ENCODE measurements at regions not wholly inside any gene's neighbourhood (a gene's known extent, or its start where the extent isn't known, plus 50 kb on each side); places are given as distances from the start of the nearest gene placed in this dataset.

- ChIA-PET CTCF (interaction anchor here (0.9 kb wide), 1 partner anchor 1021 kb away, joined by 3 read pairs; no protein-coding TSS in a partner anchor), POLR2A (no interaction called here)
- H3K36me3 Mint-ChIP-seq (ENCODE audit: insufficient read depth, unreplicated experiment): no peaks in the 10 kb centered on the region
- H3K27ac Mint-ChIP-seq (ENCODE audit: unreplicated experiment): no peak overlapping the region
- H3K4me3 ChIP-seq (ENCODE audit: low read depth, low read length): no peak overlapping the region
- H3K4me1 ChIP-seq: no peaks in the 10 kb centered on the region
- DNase-seq: no peak
- no TSS peak for BruUV-seq (replicated peaks)
- no peak overlapping the region for H3K4me3 Mint-ChIP-seq (ENCODE audit: unreplicated experiment)
- no peaks in the 10 kb centered on the region for H3K27me3 ChIP-seq (replicated peaks; ENCODE audit: control insufficient read depth, insufficient read depth, low read length)
- no peaks in the 10 kb centered on the region for H3K36me3 ChIP-seq (ENCODE audit: control insufficient read depth, insufficient read depth, low read length)
- intact Hi-C loops (cut with micrococcal nuclease; ENCODE audit: unreplicated experiment): no loop called here
- peaks cover 4% of the 10 kb centered on the region for H3K27me3 Mint-ChIP-seq (ENCODE audit: insufficient read depth, unreplicated experiment)
- TF ChIP-seq CTCF (IDR thresholded peaks at IDR 0.05; ENCODE audit: insufficient read depth in 1 of 2, low read depth in 1 of 2, low read length in 1 of 2, severe bottlenecking in 1 of 2, unreplicated experiment in 1 of 2): no peak
- 0 out of 2 replicates have a peak, but pooled peaks cover 6% of the 10 kb centered on the region for H3K9me3 ChIP-seq
- H3K4me1 Mint-ChIP-seq (ENCODE audit: low read depth, unreplicated experiment): no peaks in the 10 kb centered on the region
- no peaks in the 10 kb centered on the region for H3K9me3 Mint-ChIP-seq (ENCODE audit: unreplicated experiment)
Measured at GRCh38 chr7:156224833-156225225, 412.6 kb upstream of the SHH start.

- Mint-ChIP-seq H3K36me3 (ENCODE audit: insufficient read depth, unreplicated experiment) (no peaks in the 10 kb centered on the region), H3K9me3 (ENCODE audit: unreplicated experiment) (no peaks in the 10 kb centered on the region), H3K4me3 (ENCODE audit: unreplicated experiment) (no peak overlapping the region), H3K4me1 (ENCODE audit: low read depth, unreplicated experiment) (no peaks in the 10 kb centered on the region), H3K27ac (ENCODE audit: unreplicated experiment) (no peak overlapping the region), H3K27me3 (ENCODE audit: insufficient read depth, unreplicated experiment) (peaks cover 4% of the 10 kb centered on the region)
- intact Hi-C loops (cut with micrococcal nuclease; ENCODE audit: unreplicated experiment): no loop called here
- DNase-seq: no peak
- Histone ChIP-seq H3K27me3 (replicated peaks; ENCODE audit: control insufficient read depth, insufficient read depth, low read length) (no peaks in the 10 kb centered on the region; the same call in 1 of the 2 replicates), H3K4me3 (ENCODE audit: low read depth, low read length) (no peak overlapping the region), H3K9me3 (0 out of 2 replicates have a peak, but pooled peaks cover 5% of the 10 kb centered on the region), H3K36me3 (ENCODE audit: control insufficient read depth, insufficient read depth, low read length) (no peaks in the 10 kb centered on the region), H3K4me1 (no peaks in the 10 kb centered on the region)
- TF ChIP-seq CTCF (IDR thresholded peaks at IDR 0.05; ENCODE audit: insufficient read depth in 1 of 2, low read depth in 1 of 2, low read length in 1 of 2, severe bottlenecking in 1 of 2, unreplicated experiment in 1 of 2): no peak
- ChIA-PET POLR2A (no interaction called here), CTCF (no interaction called here)
- BruUV-seq (replicated peaks): no TSS peak
Measured at GRCh38 chr7:156223935-156224832, 411.9 kb upstream of the SHH start.

- H3K27me3 ChIP-seq (replicated peaks; ENCODE audit: control insufficient read depth, insufficient read depth, low read length): no peaks in the 10 kb centered on the region; the same call in 1 of the 2 replicates
Measured at GRCh38 chr7:156222611-156223010, 410.3 kb upstream of the SHH start.

More at GRCh38 chr7:156222611-156223010, 410.3 kb upstream of the SHH start:
- no peaks in the 10 kb centered on the region for H3K9me3 Mint-ChIP-seq (ENCODE audit: unreplicated experiment)
- TF ChIP-seq CTCF (IDR thresholded peaks at IDR 0.05; ENCODE audit: insufficient read depth in 1 of 2, low read depth in 1 of 2, low read length in 1 of 2, severe bottlenecking in 1 of 2, unreplicated experiment in 1 of 2): no peak
- Histone ChIP-seq H3K4me3 (ENCODE audit: low read depth, low read length) (no peak overlapping the region), H3K36me3 (ENCODE audit: control insufficient read depth, insufficient read depth, low read length) (no peaks in the 10 kb centered on the region), H3K9me3 (no peaks in the 10 kb centered on the region), H3K4me1 (no peaks in the 10 kb centered on the region)
- no peak overlapping the region for H3K4me3 Mint-ChIP-seq (ENCODE audit: unreplicated experiment)
- intact Hi-C loops (cut with micrococcal nuclease; ENCODE audit: unreplicated experiment): no loop called here
- ChIA-PET POLR2A (no interaction called here), CTCF (no interaction called here)
- H3K4me1 Mint-ChIP-seq (ENCODE audit: low read depth, unreplicated experiment): no peaks in the 10 kb centered on the region
- H3K36me3 Mint-ChIP-seq (ENCODE audit: insufficient read depth, unreplicated experiment): peaks cover 4% of the 10 kb centered on the region
- no TSS peak for BruUV-seq (replicated peaks)
- no peak overlapping the region for H3K27ac Mint-ChIP-seq (ENCODE audit: unreplicated experiment)
- peaks cover 7% of the 10 kb centered on the region for H3K27me3 Mint-ChIP-seq (ENCODE audit: insufficient read depth, unreplicated experiment)
- DNase-seq: no peak
